ENCODE measurements at regions not wholly inside any gene's neighbourhood (a gene's known extent, or its start where the extent isn't known, plus 50 kb on each side); places are given as distances from the start of the nearest gene placed in this dataset.

DNA sequence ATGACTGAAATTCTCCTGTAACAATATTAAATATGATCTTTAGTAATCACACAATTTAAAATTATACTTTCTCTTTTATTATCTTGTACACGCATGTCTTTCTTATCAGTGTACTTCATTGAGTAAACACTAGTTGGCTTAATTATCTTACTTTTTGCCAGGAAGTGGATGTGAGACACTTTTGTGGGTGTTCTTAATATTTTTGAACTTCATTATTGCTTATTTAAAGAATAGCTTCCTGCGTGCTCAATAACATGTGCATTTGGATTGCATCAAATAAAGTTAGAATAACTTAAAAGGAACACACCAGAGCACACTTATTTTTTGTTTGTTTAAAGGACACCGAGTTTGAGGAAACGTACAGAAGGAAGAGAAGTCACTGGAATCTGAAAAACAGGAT lies 128.5 kb upstream of the VEGFC start:
- no peak for TF ChIP-seq CTCF (IDR thresholded peaks at IDR 0.05)
- TF ChIP-seq POLR2A (IDR thresholded peaks at IDR 0.05) = no peak
